Endothelial cell of umbilical vein (primary cell): ENCODE measurements at regions not wholly inside any gene's neighbourhood (a gene's known extent, or its start where the extent isn't known, plus 50 kb on each side); places are given as distances from the start of the nearest gene placed in this dataset.

ENCODE experiments used
- BruUV-seq: library from RNA; stranded (reverse); fragments of 400-500 nt; replicated peaks from 2 replicates; lab custom pipeline; 2021; lab: Mats Ljungman, UMichigan
- CTCF ChIA-PET: fragments of 300-600, 350-600 bp; sonication (Branson Sonifier 250); formaldehyde crosslinking; loops from one replicate; lab custom pipeline; 2021; ENCODE audit warnings: antibody characterized with exemption, inconsistent platforms; lab: Charles Lee
- POLR2A ChIA-PET: fragments of 300-600, 350-600 bp; sonication (Branson Sonifier 250); formaldehyde crosslinking; loops from one replicate; lab custom pipeline; 2021; ENCODE audit warnings: antibody characterized with exemption, inconsistent platforms; lab: Charles Lee
- DNase-seq: peaks from one replicate; pipeline ENCODE4 v3.0.0-alpha.2; 2011; ENCODE audit warnings: low read depth, low spot score
- FAIRE-seq: peaks from 2 replicates; lab custom pipeline; 2011; peaks lifted over from hg19 to GRCh38; lab: Jason Lieb, UNC
- H2AFZ ChIP-seq: 2 replicates; pipeline ENCODE4 v1.6.0; 2012; ENCODE audit warnings: low read depth, low read length, control low read depth, inconsistent platforms
- H3K27ac ChIP-seq: 2 replicates; pipeline ENCODE4 v1.5.1; 2011; ENCODE audit warnings: low read depth, mild to moderate bottlenecking, control low read depth, low read length, moderate library complexity; ENCODE audit not compliant: insufficient read depth
- H3K27me3 ChIP-seq, 2 experiments: 2 replicates each; pipeline versions ENCODE4 v1.6.0 to v1.6.1; 2011; ENCODE audit warnings: low read length in 2 of 2, mixed read lengths in 1 of 2; ENCODE audit not compliant: control insufficient read depth in 2 of 2, insufficient read depth in 2 of 2
- H3K36me3 ChIP-seq, 2 experiments: 2 replicates in 1 of 2; 3 replicates in 1 of 2; pipeline ENCODE4 v1.5.1; 2011; ENCODE audit warnings: low read length in 2 of 2, mild to moderate bottlenecking in 1 of 2, moderate library complexity in 1 of 2; ENCODE audit not compliant: control insufficient read depth in 2 of 2, insufficient read depth in 2 of 2; ENCODE audit errors: extremely low read depth in 1 of 2
- H3K4me1 ChIP-seq: 3 replicates; pipeline ENCODE4 v1.5.1; 2011; ENCODE audit warnings: mild to moderate bottlenecking, low read length; ENCODE audit not compliant: control insufficient read depth, insufficient read depth; ENCODE audit errors: extremely low read depth
- H3K4me2 ChIP-seq: 2 replicates; pipeline ENCODE4 v1.6.1; 2011; ENCODE audit warnings: low read length, control low read depth, mixed read lengths; ENCODE audit not compliant: insufficient read depth
- H3K4me3 ChIP-seq, 3 experiments: fragments of 200-600 bp in 1 of 3; sonication (generic), shearing (Covaris generic) in 1 of 3; replicated peaks in 1 of 3; 2 replicates each; pipeline ENCODE4 v1.5.1; 2011 to 2016; ENCODE audit warnings: control low read depth in 3 of 3, low read length in 3 of 3, mild to moderate bottlenecking in 2 of 3, inconsistent platforms in 1 of 3, low read depth in 1 of 3, moderate library complexity in 1 of 3; ENCODE audit not compliant: insufficient read depth in 1 of 3
- H3K79me2 ChIP-seq: 2 replicates; pipeline ENCODE4 v1.6.0; 2012; ENCODE audit warnings: low read length, inconsistent platforms; ENCODE audit not compliant: control insufficient read depth, insufficient read depth
- H3K9ac ChIP-seq: replicated peaks from 2 replicates; pipeline ENCODE3; 2011; ENCODE audit warnings: low read length, control low read depth; ENCODE audit not compliant: insufficient read depth; ENCODE audit errors: extremely low read depth
- H3K9me1 ChIP-seq: replicated peaks from 3 replicates; pipeline ENCODE4 v1.6.0; 2011; ENCODE audit warnings: mild to moderate bottlenecking, low read length; ENCODE audit not compliant: control insufficient read depth, insufficient read depth; ENCODE audit errors: extremely low read depth
- H3K9me3 ChIP-seq: replicated peaks from 2 replicates; pipeline ENCODE4 v1.5.1; 2012; ENCODE audit warnings: low read length, inconsistent platforms; ENCODE audit not compliant: control insufficient read depth, insufficient read depth
- H4K20me1 ChIP-seq: replicated peaks from 2 replicates; pipeline ENCODE3; 2011; ENCODE audit warnings: mild to moderate bottlenecking, low read length; ENCODE audit not compliant: control insufficient read depth, insufficient read depth; ENCODE audit errors: extremely low read depth
- CTCF ChIP-seq, 2 donors: IDR thresholded peaks; 1 replicate in 1 of 2; 2 replicates in 1 of 2; pipeline ENCODE4 v1.5.1; 2011; ENCODE audit warnings: low read length in 2 of 2, mild to moderate bottlenecking in 2 of 2, moderate library complexity in 2 of 2, control low read depth in 1 of 2, inconsistent platforms in 1 of 2, low read depth in 1 of 2; ENCODE audit not compliant: insufficient read depth in 1 of 2; ENCODE audit errors: extremely low read depth in 1 of 2
- EZH2 ChIP-seq: IDR thresholded peaks from 2 replicates; pipeline ENCODE4 v1.6.1; 2012; ENCODE audit warnings: borderline replicate concordance, low read depth, mild to moderate bottlenecking, moderate library complexity, low read length, inconsistent platforms; ENCODE audit not compliant: severe bottlenecking
- FOS ChIP-seq: IDR thresholded peaks from 2 replicates; pipeline ENCODE4 v1.6.1; 2011; ENCODE audit warnings: mild to moderate bottlenecking, low read length, moderate library complexity, borderline replicate concordance; ENCODE audit not compliant: insufficient read depth
- GATA2 ChIP-seq: IDR thresholded peaks from 2 replicates; pipeline ENCODE4 v1.7.0; 2011; ENCODE audit warnings: low read depth, mild to moderate bottlenecking, moderate library complexity, mixed read lengths, low read length; ENCODE audit not compliant: insufficient read length, insufficient read depth
- JUN ChIP-seq: IDR thresholded peaks from 2 replicates; pipeline ENCODE4 v1.6.1; 2011; ENCODE audit warnings: borderline replicate concordance, low read depth; ENCODE audit not compliant: insufficient read length, insufficient read depth
- MAX ChIP-seq: IDR thresholded peaks from 2 replicates; pipeline ENCODE4 v1.6.1; 2011; ENCODE audit not compliant: insufficient read depth, insufficient read length
- MYC ChIP-seq: IDR thresholded peaks from one replicate; pipeline ENCODE4 v1.6.1; 2011; ENCODE audit warnings: mild to moderate bottlenecking, low read depth, low read length
- POLR2A ChIP-seq: IDR thresholded peaks from 2 replicates; pipeline ENCODE4 v1.6.1; 2012; ENCODE audit warnings: low read depth, mild to moderate bottlenecking, control low read depth, low read length
- POLR2AphosphoS5 ChIP-seq: IDR thresholded peaks from 2 replicates; pipeline ENCODE4 v1.6.1; 2012; ENCODE audit warnings: low read depth, mild to moderate bottlenecking, control low read depth, low read length, moderate library complexity; ENCODE audit not compliant: insufficient read depth
- dilution Hi-C: fragments of 300-500 bp; cut with MboI; formaldehyde crosslinking; loops from one replicate; pipeline ENCODE4 v1.15.0; 2019; ENCODE audit warnings: low sequenced_read_pairs; ENCODE audit not compliant: extremely low pct_ligation_motif_present
- intact Hi-C: fragments of 100-400 bp; cut with micrococcal nuclease; formaldehyde crosslinking; loops from one replicate; pipeline ENCODE4 v1.10.0; 2022

- Histone ChIP-seq H3K4me1 (no peaks in the 10 kb centered on the region), H3K9me3 (no peaks in the 10 kb centered on the region), H3K4me2 (no peak overlapping the region), H3K36me3 (no peaks in the 10 kb centered on the region), H3K4me3 (no peak overlapping the region), H4K20me1 (no peaks in the 10 kb centered on the region), H3K79me2 (no peaks in the 10 kb centered on the region), H3K27ac (no peak overlapping the region), H2AFZ (no peak overlapping the region), H3K9me1 (no peaks in the 10 kb centered on the region), H3K27me3 (no peaks in the 10 kb centered on the region), H3K9ac (no peak overlapping the region)
- TF ChIP-seq EZH2 = no peak
- no peak for TF ChIP-seq GATA2
- TF ChIP-seq JUN = no peak
- TF ChIP-seq MAX = no peak
- no peak for TF ChIP-seq POLR2A
- TF ChIP-seq MYC = no peak
- no peak for TF ChIP-seq POLR2AphosphoS5
- no peak for TF ChIP-seq FOS
- TF ChIP-seq CTCF (IDR thresholded peaks at IDR 0.05; ENCODE audit: extremely low read depth in 1 of 2, insufficient read depth in 1 of 2, low read depth in 1 of 2, low read length in 2 of 2) = no peak
- no TSS peak for BruUV-seq
- intact Hi-C loops (no loop called here), dilution Hi-C loops (no loop called here)
- CTCF ChIA-PET = no interaction called here
- no peak for DNase-seq
- POLR2A ChIA-PET = no interaction called here
- no peak for FAIRE-seq
Observed at GRCh38 chr16:62205459-62205858, 169.2 kb upstream of the CDH8 start.
